ENCODE measurements at regions not wholly inside any gene's neighbourhood (a gene's known extent, or its start where the extent isn't known, plus 50 kb on each side); places are given as distances from the start of the nearest gene placed in this dataset.

DNA sequence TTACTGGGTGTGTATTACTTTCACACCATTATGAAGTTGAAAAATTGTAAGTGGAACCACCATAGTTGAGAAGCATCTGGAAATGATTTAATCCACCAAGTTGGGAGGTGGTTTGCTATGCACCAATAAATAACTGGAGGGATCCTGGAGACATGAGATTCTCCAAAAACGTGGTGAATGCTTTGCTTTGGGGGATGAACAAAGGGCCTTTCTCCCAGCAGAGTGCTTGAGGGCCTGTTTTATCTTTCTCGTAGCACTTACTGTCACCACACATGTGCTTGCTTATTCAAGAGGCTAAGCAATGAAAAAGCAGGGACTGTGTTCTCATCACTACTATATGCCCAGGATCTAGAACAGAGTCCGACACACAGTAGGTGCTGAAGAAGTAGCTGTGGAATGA is 371.1 kb downstream of the DHX35 start:
- no peak for DNase-seq

DNA sequence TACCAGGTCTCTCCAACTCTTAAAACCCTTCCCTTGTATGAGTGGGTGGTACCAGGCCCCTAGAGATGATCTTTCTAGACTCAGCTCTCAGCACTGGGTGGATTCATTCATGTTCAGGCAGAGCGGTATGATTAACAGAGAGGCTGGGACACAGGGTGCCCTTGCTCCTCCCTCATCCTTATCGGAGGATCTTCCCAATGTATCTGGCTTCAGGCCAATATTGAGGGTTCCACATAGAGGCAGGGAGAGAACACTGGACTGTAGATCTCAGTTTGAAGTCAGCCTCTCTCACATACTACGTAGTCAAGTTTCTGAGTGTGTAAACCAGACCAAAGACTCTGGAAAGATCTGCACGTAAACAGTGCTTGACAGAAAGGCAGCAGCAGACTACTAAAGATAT is 366.2 kb downstream of the DHX35 start:
- no peak for DNase-seq

DNA sequence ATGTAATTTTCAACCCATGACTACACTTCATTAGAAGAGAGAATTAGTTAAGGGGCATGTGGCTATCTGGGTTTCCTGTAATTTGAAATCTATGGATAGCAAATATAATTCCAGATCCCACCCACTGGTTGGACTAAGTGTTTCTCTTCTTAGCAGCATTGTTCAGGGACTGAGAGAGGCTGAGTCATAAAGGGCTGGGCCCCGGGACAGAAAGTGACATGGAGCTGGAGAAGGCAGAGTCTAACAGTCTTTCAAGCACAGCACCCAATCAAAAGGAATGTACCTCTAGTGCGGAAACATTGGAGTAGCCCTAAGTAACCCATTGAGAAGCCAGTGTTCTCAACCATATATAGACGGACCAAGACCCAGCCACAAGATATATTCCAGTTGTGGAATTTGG is 363.9 kb downstream of the DHX35 start:
- DNase-seq, result no peak

DNA sequence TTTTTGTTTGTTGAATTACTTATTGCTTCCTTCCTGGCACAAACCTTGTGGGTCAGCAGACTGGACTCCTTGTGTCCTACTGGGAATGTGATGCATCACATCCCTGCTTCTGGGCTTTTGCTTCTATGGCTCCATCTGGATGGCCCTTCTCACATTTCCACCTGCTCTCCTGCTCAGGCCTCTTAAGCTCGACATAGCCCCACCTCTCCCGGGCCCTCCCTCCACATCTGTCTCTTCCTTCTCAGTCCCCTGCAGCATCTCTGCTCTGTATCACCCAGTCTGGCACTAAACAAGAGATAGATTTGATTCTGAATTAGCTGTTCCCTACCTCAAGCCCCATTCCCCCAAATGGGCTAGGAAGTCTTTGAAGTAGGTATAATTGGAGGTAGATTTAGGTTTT is 356.8 kb downstream of the DHX35 start:
- no peak for DNase-seq

DNA sequence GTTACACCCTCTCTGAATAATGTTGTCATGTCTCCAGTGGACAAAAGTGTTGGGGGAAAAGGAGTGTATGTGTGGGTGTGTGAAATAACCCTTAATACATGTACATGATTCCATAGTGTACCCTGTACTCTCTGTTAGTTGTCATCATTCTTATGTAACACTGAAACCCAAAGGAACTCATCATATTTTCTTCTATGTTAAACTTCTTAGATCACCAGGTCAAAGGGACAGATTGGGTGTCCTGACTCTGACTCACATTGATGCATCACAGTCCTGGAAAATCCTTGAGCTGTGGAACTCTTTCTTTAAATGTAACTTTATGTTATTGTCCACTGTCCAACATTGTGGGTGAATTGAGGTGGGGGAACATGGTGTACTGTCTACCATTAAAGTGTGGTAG is 350.5 kb downstream of the DHX35 start:
- no peak for DNase-seq

DNA sequence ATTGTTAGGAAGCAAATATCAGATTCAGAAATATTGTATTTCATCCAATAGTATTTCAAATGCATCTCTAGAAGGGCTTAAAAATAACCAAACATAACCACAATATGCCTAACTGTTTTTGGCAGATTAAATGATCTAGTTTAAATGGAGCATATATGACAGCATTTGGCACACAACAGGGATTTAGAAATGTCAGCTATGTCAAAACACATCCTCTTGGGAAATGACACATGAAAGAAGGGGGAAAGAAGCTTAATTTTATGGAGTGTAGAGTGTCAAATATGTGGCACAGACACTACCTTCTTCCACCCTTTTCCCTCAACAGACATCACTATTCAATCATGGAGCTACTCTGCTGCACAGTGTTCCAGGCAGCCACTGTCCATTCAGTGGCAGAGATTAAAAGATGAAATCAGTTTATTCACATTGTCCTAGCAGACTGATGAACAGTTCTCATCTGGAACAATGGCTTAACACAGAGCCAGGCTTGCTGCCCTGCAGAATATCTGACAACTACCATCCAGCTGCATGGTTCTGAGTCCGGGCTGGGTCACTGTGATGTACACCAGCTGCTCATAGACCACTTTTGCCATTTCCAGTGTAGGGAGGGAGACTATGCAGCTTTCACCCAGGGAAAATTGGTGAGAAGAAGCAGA is 349.8 kb downstream of the DHX35 start:
- DNase-seq, result no peak

DNA sequence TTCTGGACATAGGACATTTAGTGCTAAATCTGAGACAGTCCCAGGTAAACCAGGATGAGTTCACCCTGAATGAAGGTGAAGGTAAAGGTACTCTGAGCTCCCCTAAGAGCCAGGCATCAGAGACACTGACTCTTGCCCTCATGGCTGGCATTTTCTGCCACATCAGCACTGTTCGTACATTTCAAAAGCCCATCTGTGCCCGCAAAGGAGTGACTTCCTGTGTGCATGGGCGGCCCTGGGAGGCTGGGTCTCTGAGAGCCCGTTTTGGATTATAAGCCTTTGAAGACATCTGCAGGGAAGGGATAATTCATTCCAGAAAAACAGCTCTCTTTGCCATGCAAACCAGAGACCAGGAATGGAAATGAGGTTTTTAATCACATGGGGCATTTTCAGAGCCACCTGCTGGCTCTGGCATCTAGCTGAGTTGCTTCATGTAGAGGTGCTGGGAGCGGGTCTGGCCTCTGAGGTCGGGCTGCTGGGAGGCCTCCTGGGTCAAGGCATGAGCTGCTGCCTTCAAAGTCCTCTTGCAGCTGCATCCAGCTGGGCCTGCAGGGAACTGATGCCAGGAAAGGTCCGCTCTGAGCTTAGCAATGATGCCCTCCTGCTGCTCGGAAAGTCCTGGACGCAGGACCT is 348.3 kb downstream of the DHX35 start:
- no peak for DNase-seq

DNA sequence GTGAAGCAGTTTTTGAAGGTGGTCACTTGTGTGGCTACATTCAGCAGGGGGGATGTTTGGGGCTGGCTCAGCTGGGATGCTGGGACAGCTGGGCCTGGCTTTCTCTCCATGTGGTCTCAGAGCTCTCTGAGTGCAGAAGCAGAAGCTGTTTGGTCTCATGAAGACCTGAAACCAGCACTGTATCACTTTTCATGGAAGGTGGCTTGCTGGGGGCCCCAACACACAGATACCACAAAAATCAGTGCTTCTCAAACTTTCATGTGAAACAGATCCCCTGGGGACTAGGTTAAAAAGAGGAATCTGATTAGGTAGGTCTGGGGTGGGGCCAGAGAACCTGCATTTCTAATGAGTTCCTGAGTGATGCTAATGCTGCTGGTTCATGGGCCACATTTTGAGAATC is 347.3 kb downstream of the DHX35 start:
- DNase-seq, result no peak

DNA sequence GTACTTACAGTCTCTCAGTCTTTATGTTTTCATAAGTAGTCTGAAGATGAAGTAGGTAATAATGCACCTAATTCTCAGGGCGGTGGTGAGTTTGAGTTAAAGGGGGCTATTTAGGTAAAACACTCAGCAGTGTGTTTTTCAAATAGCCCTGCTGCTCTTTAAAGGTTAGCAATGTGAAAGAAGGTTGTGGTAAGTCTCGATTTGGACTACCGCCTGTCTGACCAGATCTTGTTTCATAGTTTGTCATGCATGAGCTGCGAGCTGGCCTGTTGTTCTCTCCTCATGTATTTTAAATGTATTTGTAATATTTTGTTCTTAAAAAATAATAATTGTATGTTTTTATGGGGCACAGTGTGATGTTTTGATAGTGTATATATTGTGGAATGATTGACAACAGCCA is 340.2 kb downstream of the DHX35 start:
- no peak for DNase-seq

DNA sequence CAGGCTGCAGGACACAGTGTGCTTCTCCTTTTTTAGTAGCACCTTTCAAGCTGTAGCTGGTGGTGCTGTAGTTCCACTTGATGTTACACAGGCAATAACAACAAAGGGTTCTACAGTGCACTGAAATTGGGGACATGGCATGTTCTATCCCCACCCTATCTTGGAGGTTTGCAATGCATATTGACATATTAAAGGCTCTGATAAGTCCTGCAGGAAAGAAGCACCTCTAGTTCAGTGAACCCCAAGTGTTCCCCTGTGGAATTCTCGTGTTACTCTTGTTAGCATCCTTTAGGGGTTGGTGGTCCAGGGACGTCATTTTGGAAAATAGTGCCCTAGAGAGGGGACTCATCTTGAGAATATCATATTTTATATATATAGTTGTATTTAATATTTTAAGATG is 337.6 kb downstream of the DHX35 start:
- no peak for DNase-seq

DNA sequence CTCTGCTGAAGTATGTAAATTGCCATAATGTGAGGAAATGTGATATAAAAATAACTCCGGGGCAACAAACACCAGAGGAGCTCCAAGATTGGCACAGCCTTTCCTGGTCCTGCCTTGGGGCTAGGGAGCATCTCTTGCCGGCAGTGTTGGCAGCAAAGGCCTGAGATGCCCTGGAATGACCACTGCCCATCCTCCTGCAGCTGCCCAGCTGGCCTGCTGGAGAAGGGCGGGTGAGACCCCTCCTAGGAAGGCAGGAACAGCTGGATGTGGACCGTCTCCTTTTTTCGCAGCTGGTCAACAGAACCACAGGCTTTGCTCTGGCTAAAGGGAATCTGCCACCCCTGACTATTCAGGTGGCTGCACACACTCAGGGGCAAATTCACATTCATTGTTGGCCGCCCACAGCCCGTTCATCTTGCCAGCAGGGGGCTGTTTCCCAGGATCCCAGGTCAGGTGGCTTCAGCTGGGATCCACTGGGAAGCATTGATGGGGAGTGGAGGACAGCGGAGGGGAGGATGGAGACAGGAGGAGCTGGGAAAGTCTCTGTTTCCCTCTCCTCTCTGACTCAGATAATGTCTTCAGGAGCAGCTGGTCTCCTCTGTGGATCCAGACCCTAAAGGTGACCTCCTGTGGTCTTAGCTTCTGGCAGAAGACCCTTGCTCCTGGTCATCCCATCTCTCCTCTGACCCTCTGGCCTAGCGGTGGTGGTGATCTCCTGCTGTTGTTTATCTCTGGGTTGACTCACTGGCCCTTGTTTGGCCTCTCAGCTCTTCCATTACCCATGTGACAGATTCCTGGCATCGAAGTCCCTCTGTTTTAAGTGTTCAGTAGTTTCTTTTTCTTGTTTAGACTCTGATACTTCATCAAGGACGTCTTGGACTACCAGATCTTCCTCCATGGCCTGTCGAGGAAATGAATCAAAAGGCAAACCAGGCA is 336.7 kb downstream of the DHX35 start:
- DNase-seq, result no peak

DNA sequence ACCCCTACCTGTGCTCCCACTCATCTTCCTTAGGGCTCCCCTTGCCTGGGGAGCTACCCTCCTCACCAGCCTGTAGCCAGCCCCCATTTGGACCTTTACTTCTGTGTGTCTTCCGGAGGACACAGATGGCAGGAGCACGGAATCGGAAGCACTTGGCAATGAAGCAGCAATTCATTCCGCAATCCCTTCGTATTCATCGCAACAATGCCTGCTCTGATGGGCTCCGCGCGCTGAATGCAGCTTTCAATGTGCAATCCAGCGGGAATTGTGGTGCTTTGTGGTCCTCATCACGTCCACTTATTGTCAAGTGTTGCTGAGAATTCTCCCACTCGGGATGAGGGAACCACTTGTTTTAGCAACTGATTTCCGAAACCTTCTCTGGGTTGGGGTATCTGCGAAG is 336.0 kb downstream of the DHX35 start:
- no peak for DNase-seq

DNA sequence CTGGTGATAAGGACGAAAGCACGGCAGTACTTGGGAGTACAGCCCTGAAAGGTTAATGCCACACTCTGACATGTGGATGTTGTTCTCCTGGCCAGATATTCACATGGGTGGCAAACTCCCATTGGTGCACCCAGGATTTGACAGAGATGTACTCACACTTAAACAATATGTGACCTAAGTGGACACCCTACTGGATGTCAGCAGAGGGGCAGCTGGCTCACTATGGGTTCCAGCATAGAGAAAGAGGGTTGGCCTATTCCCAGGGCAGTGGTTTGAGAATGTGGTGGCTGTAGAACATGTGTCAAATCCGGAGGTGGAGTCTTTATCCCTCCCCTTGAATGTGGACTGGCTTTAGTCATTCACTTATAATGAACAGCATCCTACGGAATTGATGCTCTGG is 333.2 kb downstream of the DHX35 start:
- no peak for DNase-seq

DNA sequence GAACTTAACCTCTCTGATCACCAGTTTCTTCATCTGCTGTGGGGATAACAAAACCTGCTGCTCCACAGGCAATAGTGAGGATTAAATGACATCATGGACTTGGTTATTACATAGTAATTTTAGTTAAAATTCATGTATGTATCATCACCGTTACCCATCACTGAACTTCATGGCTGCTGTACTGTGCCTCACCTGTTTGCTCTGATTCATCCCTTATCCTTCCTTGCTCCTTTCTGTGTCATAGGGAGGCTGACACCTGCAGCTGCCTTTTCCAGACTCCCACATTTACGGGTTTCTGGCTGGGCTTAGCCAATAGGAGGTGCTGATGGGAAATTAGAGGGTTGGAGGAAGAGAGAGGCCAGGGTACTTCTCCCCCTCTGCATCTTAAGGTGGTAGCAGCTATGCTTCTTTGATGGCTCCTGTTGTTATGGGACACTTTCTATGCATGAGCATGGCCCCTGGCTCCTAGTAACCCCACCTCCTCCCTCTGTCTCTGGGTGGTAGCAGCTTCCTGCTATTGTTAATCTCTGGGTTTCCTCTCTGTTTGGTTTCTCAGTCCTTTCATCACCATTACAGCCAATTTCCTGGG is 332.1 kb downstream of the DHX35 start:
- no peak for DNase-seq

DNA sequence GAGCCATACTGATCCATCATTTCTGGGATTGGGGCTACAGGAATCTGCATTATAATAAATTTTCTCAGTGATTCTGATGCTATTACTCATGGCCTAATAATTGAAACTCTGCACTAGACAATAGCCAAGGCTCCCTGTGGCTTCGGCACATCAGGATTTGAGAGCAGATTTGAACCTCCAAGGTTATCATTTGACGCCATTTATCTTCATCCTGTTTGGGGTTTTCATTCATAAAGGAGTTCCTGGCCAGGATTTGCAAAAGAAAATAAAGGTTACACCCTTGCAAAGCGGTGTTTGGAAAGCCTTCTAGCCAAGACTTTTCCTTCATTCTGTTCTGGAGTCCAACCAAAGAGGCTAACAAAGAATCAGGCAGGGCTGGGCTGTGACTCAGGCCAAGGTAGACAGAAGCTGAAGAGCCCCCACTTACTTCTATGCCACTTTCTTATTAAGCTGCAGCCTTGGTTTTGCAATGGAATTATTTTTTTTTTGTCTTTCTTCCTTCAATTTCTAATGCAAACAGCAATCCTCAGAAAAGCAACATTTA is 330.1 kb downstream of the DHX35 start:
- DNase-seq, result no peak

DNA sequence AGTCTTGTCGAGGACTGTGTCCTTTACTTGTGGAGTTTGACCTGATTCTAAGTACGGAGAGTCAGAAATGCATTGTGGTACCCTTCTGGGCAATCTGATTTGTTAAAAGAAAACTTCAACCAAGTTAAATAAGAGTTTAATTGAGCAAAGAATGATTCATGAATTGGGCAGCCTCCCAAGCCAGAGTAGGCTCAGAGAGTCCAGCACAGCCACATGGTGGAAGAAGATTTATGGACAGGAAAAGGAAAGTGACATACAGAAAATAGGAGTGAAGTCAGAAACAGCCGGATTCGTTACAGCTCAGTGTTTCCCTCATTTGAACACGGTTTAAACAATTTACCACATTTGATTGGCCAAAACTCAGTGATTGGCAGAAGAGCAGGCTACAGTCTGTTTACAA is 329.2 kb downstream of the DHX35 start:
- DNase-seq, result no peak

DNA sequence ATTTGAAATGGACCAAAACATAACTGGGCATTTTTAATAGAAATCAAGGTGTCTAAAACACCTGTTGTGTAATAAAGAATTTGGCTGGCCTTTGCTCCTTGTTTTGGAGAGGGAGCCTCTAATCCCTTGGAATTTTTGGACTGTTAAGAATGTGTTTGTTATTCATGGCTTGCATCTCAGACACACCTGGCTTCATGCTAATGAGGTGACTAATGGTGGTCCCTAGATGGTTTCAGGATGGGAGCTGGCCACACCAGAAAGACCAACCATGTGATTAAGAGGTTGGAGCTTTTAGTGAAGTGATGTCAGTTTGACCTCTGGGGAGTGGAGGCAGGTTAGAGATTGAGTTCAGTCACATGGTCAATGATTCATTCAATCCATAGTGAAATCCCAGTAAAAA is 328.4 kb downstream of the DHX35 start:
- DNase-seq, result no peak

DNA sequence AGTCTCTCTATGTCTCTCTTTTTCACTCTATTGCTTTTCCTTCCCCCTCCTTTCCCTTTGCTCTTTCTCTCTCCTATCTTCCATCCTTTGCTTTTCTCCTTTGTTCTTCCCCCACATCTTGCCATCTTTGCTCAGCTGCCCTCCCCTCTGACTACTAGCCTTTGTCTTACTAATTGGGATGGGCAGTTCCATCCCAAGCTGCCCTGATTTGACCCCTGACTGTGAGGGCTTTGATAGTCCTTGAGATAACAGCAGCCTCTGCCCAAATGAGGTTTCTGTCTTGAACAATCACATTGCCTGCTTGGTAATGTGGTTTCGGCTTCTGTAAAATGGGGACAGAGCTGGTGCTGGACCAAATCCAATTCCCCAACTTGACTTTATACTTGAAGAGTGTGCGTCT is 327.7 kb downstream of the DHX35 start:
- no peak for DNase-seq

DNA sequence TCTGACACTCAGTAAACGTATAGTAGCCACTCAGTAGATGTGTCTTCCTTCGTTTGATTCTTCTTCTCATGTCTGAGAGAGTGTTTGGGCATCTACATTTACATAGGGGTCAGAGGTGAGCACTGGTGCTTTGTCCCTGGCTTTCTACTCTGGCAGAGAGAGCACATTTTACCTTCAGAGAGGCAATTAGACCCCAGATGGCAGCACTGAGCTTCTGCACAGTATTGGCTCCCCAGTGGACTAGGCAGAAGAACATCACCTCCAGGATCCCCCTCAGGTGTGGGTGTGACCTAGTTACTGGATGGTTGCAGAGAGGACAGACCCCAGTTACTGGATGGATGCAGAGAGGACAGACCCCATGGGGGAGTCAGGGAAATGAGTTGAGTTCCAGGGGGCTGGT is 327.2 kb downstream of the DHX35 start:
- DNase-seq, result peak in 1 of 2 experiments; percentile 53

DNA sequence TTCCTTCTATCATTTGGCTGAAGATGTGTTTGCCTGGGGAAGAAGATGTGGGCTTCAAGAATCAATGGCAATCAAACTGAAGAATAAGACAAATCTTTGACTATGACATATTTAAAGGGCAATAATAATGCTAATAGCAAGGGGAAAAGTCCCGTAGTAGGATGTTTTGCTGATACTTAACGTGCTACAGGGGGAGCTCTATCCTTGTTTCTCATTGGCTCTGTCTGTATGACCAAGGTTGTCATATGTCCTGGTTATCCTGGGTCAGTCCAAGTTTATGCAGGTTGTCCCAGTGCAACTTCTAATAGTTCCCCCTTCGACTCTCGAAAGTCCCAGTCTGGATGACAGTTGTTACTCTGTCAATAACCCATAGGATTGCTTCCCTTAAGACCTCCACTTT is 321.3 kb downstream of the DHX35 start:
- no peak for DNase-seq

DNA sequence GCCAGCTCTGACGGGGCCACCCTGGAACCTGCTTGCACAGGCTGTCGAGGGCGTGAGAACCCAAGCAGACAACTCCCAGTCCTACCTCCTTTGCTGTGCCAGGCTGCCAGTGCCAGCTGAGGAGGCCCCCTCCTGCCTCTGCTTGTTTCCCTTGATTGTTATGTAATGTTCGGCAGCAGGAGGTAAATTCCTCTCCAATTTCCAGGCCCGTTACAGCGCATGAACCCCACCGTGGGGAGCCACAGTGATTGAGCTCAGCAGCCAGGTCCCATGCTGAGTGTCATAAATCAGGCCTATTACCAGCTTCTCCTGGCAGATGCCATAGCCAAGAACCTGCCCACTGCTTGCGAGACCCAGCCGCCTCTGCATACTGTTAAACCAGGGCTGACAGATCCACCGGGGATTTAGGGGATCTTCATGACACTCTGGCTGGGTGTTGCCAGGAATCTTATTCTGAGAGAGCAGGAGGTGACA is 320.5 kb downstream of the DHX35 start:
- DNase-seq, result no peak

DNA sequence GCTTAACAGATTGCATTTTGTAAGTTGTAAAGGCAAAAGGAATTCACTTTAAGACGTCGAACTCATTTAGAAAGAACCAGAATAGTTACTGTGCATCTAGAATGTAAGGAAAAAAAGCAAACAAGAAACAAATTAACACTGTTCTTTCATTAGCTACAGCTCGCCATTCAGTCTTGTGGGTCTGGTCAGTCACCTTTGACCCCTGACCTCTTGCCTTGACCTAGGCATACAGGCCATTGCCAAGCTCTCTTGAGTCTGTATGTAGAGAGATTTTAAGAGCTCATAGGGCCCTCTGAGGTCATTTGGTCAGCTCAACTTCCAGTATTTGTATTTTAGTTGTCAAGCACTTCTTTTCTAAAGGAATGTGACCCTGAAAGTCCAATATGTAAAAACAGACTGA is 318.7 kb downstream of the DHX35 start:
- no peak for DNase-seq

DNA sequence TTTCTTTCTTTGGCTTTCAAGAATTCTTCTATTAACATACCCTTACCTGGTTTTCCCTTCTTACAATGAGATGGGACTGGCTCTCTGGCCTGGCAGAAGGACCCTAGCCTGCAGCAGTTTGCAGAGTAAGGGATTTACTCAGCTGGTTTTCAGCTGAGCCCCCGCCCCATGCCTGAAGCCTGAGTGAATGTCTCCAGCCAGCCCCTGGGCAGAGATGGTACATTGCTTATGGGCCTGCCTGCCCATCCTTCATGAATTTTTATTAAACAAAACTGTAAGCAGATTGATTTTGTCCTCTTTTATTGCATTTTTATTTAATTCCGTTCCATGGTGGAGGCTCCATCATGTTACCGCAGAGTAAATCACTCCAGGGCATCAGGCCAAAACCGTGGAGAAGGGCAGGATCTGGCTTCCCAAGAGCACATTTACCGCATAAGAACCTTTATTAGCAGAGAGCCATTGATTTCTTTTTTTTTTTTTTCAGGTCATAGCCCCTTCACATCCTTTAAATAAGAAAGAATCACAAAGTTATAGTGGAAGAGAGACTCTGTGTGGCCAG is 316.2 kb downstream of the DHX35 start:
- DNase-seq, result no peak

Measured in SW 1271 (cell line).